Suppressor macrophage treated with lipopolysaccharide for 1 hour (primary cell): ENCODE measurements at regions not wholly inside any gene's neighbourhood (a gene's known extent, or its start where the extent isn't known, plus 50 kb on each side); places are given as distances from the start of the nearest gene placed in this dataset.

Experiments
- DNase-seq, 3 donors: peaks; one replicate each; pipeline ENCODE4 v3.0.0-alpha.2; 2020 to 2022

- DNase-seq, result no peak
Measured at GRCh38 chr22:47586038-47586437, 823.6 kb downstream of the TBC1D22A start.

GRCh38 chr22:47583959-47584562 is 821.6 kb downstream of the TBC1D22A start:
- no peak for DNase-seq

GRCh38 chr22:47582067-47582466 is 819.6 kb downstream of the TBC1D22A start:
- no peak for DNase-seq

DNA sequence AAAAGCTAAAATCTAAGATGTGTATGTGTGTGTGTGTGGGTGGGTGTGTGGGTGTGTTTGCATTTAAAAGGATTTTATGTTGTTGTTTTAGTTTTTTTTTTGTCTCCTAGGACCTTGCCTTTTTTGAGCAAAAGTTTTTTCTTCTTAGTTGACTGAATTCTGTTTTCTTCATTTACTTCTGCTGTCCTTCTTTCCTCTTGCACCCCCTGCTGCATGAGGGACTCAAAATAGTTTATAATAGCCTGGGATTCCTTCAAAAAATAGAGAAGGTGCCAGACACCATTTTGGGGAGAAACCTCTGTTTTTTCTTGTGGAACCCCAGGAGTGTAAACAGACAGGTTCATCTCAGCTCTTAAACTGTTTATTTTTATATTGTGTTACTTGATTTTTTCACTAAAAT is 817.7 kb downstream of the TBC1D22A start:
- DNase-seq, result no peak

GRCh38 chr22:47576908-47577307 is 814.5 kb downstream of the TBC1D22A start:
- DNase-seq, result no peak

DNA sequence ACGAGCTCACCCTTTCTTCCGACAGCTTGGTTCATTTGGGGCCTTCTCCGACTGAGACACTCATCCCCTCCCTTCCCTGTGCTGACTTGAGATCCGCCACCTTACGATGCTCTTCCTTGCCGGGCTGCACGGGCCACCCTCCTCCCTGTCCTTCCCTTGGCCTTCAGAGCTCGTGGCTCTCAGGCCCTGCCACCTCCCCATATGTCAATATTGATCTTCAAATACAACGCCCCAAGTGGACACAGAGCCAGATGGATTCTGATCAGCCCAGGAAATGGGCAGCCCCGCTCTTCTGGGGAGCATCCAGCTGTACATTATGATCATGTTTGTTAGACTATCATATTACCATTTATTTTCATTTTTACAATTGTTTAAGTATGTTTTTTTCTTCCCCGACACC is 812.8 kb downstream of the TBC1D22A start:
- DNase-seq, result no peak

- no peak for DNase-seq
Measured at GRCh38 chr22:47574556-47574955, 812.1 kb downstream of the TBC1D22A start.

- DNase-seq, result no peak
Measured at GRCh38 chr22:47573141-47573540, 810.7 kb downstream of the TBC1D22A start.

DNA sequence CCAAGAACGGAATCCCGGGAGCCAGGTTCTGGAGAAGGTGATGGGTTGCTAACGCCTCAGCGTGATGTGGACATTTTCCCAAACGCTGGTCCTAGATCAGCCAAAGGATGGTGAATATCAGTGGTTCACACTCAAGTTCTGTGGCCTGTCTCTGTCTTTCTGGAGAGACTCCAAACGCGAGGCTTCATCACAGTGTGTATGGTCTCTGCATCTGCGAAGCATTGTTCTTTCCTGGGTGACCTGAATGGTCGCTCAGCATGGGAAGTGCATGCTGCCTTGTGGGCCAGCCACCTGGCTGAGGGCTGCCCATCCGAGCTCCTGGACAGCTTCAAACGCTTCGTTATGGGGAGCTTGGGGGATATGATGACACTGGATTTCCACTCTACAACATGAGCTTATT is 810.0 kb downstream of the TBC1D22A start:
- no peak for DNase-seq

- no peak for DNase-seq
Measured at GRCh38 chr22:47571616-47572015, 809.2 kb downstream of the TBC1D22A start.

GRCh38 chr22:47570851-47571250 is 808.4 kb downstream of the TBC1D22A start:
- no peak for DNase-seq

- DNase-seq, result no peak
Measured at GRCh38 chr22:47570300-47570685, 807.8 kb downstream of the TBC1D22A start.

GRCh38 chr22:47569389-47570299 is 807.2 kb downstream of the TBC1D22A start:
- DNase-seq, result no peak

DNA sequence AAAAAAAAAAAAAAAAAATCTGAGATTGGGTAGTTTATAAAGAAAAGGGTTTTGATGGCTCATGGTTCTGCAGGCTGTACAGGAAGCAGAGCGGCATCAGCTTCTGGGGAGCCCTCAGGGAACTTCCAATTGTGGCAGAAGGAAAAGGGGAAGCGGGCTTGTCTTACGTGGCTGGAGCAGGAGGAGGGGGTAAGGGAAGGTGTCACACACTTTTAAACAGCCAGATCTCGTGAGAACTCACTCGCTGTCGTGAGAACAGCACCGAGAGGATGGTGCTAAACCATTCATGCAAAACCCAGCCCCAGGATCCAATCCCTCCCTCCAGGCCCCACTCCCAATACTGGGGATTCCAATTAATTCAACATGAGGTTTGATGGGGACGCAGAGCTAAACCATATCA is 806.2 kb downstream of the TBC1D22A start:
- peak in 1 of 3 donors; percentile 0 for DNase-seq

DNA sequence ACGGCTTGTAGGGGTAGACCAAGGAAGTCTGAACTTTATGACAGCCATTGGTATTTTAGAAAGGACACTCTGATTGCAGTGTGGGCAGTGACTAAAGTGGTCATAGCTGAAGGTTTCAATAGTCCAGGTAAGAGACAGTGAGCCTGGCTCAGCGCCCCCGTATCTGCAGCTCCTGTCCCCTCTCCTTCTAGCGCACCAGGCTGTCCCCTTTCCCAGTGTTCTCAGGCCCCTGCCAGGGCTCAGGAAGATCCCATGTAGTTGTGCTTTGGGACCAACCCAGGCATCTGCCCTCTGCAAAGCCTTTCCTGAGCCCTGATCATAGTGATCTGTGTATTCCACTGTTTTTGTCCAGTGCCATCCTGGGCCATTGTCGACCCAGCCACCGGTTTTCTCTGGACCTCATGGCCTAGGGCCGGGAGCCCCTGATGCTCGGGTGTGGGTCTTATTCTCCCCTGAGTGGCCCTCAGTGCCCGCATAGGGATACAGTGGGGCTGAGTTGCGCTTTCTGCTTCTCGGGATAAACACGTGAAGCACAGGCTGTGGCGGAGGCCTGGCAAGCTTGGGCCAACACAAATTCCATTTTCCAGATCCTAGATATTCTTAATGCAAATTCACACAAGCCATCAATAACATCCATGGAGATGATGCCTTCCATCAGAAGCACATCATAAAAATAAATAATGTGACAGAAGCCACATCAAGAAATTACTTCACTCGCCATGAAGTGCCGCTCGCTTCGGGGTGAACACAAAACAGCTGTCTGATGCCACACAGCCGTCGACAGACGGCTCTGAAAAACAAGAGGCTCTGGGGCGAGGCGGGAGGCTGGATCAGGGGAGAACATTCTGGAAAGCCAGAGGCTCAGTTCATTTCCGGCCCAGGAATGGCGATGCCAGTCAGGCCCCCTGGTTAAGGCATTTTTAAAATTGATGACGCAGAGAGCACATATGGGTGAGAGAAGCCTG is 805.0 kb downstream of the TBC1D22A start:
- DNase-seq, result no peak

GRCh38 chr22:47566491-47566890 is 804.0 kb downstream of the TBC1D22A start:
- no peak for DNase-seq

DNA sequence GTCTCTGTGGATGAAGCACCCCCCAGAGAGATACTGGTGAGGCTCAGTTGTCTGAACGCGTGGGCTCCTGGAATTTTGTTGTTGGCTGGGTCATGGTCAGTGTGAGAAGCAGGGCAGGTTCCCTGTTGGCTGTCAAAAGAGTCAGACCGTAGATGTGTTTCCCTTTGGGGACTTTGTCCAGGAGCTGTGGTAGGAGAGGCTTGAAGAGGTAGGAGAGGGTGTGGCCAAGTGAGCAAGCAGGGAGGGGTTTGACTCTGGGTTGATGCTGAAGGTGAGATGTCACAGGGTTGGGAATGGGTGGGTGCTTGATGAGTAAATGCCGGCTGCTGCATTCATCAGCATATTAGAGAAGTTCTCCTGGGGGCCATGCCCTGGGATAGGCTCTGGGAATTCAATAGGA is 803.2 kb downstream of the TBC1D22A start:
- DNase-seq, result no peak

DNA sequence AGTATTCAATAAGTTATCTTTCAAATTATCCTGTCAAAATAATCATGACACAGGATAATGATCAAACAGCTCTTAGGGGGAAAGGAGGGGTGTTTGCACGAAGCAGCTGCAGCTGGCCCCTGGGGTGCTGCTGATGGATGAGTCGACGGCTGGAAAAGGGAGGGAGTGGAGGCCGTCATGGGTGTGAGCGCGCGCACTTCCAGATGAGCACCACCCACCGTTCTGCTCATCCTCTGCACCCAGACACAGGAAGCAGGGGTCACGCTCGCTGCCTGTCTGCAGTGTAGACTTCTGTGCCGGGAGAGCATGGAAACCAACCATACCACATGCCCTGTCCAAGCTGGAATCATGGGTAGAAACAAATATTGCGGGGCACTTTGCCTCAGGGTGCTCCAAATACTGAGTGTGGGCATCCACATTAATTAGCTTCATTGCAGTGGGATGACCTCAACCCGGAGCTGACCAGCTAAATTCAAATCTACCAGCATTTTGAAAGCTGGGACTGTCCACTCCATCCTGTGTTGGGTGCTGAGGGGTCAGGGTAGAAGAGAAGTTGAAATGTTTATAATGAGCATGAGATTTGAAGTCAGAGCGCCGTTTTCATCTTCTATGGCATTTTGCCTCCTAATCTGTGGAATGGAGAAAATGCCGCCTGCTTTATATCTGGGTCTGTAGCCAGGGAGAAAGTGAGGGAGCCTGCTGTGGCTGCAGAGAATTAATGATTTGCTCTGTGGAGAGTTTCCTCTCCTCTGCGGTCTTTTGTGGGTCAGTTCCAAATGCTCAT is 802.4 kb downstream of the TBC1D22A start:
- no peak for DNase-seq

- DNase-seq, result no peak
Measured at GRCh38 chr22:47564158-47564450, 801.7 kb downstream of the TBC1D22A start.

DNA sequence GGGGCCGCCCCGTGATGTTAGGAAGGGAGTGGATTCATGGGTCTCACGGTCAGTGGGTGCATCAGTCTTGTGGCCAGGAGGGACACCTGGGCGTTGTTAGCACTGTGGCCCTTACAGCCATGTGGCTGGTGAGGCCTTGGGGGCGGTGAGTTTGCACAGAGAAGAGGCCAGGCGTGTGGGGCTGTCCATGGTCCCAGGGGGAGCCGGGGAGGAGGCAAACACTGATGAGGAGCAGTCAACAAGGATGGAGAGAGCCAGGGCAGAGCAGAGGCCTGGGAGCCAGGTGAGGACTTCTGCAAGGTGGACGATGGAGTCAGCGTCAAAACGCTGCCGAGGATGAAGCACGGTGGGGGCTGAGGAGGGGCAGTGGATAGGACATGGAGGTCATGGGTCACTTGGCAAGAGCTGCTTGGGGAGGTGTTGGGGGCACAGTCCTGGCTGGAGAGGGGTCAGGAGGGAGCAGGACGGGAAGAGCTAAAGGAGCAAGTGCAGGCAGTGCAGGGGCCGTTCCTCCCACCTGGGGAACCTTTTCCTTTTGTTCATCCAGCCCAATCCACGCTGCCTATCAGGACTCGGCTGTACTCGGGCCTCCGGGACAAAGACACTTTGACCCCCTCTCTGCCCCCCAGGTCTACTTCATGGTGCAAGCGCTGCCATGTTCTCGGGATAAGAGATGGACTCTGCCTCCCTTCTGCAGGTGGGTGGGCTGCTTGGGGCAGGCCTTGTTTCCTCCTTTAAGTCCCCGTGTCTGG is 801.1 kb downstream of the TBC1D22A start:
- no peak for DNase-seq

GRCh38 chr22:47561766-47562165 is 799.3 kb downstream of the TBC1D22A start:
- DNase-seq, result no peak

GRCh38 chr22:47561115-47561675 is 798.7 kb downstream of the TBC1D22A start:
- DNase-seq, result no peak
